C4-2B (cell line): ENCODE measurements at regions not wholly inside any gene's neighbourhood (a gene's known extent, or its start where the extent isn't known, plus 50 kb on each side); places are given as distances from the start of the nearest gene placed in this dataset.

ENCODE experiments used
- H3K27ac ChIP-seq: fragments of 450-650 bp; 2 replicates; pipeline ENCODE4 v1.5.1; 2017
- ZFX ChIP-seq: fragments of 450-650 bp; IDR thresholded peaks from 2 replicates; pipeline ENCODE4 v1.6.1; 2017
- TF ChIP-seq, protein P1 (sequence below): fragments of 450-650 bp; conservative IDR thresholded peaks from 2 replicates; pipeline ENCODE4 v1.5.1; 2017; ENCODE audit warnings: mild to moderate bottlenecking

DNA sequence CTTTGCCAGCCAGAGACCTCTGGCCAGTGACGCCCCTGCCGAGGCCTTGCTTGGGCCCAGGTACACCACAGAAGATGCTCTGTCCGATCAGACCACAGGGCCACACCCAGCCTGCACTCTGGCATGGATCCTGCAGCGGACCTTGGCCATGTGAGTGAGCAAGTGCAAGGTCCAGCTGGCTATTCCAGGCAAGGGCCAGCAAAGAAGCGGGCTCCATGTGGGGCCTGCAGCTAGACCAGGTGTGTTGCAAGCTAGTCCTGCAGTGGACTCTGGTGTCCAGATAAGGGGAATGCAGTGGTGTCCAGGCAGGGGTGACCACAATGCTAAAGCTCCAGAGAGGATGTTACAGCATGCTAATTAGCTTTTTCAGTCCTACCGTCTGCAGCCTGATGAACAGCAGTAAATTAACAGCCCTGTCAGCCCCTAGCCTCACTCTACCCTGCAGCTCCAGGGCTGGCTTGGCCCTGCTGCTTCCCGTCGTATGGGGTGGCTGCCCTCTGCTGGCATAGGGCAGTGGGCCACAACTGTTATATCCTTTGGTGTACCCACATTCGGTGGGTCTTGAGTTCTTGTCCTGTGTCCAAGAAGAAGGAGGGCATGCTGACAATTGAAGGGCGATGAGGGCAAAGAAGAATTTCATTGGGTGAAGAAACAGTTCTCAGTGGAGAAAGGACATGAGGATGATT is 284.5 kb upstream of the POU5F2 start:
- no peak for TF ChIP-seq ZFX
- TF ChIP-seq, protein P1, sequence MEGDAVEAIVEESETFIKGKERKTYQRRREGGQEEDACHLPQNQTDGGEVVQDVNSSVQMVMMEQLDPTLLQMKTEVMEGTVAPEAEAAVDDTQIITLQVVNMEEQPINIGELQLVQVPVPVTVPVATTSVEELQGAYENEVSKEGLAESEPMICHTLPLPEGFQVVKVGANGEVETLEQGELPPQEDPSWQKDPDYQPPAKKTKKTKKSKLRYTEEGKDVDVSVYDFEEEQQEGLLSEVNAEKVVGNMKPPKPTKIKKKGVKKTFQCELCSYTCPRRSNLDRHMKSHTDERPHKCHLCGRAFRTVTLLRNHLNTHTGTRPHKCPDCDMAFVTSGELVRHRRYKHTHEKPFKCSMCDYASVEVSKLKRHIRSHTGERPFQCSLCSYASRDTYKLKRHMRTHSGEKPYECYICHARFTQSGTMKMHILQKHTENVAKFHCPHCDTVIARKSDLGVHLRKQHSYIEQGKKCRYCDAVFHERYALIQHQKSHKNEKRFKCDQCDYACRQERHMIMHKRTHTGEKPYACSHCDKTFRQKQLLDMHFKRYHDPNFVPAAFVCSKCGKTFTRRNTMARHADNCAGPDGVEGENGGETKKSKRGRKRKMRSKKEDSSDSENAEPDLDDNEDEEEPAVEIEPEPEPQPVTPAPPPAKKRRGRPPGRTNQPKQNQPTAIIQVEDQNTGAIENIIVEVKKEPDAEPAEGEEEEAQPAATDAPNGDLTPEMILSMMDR: peak; percentile 29
- no peak overlapping the region for H3K27ac ChIP-seq

DNA sequence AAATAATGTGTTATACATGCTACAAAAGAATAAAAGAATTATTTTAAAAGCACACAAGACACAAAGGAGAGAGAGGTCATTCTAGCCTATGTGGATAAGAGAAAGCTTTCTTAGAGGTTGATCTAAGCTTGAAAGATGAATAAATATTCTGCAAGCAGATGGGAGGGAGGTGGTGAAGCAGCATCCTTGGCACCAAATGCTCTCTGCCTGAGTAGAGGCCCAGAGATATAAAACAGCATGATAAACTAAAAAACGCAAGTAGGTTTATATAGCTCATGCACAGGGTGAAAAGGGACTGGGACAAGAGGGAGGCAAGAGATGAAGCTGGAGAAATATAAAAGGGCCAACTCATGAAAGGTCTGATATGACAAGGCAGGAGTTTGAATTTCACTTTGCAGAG is 283.2 kb upstream of the POU5F2 start:
- no peak overlapping the region for H3K27ac ChIP-seq
- TF ChIP-seq ZFX: no peak
- TF ChIP-seq, protein P1: no peak

DNA sequence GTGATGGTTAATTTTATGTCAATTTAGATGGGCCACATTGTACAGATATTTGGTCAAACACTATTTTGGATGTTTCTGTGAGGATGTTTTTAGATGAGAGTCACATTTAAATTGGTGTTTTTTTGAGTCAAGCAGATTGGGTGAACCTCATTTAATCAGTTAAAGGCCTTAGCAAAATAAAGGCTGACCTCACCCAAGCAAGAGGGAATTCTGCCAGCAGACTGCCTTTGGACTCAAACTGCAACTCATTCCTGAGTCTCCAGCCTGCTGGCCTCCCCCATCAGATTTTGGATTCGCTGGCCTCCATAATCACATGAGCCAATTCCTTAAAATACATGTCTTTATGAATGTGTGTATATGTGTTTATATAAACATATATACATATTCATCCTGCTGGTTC is 282.7 kb upstream of the POU5F2 start:
- no peak overlapping the region for H3K27ac ChIP-seq
- no peak for TF ChIP-seq ZFX
- TF ChIP-seq, protein P1: no peak

DNA sequence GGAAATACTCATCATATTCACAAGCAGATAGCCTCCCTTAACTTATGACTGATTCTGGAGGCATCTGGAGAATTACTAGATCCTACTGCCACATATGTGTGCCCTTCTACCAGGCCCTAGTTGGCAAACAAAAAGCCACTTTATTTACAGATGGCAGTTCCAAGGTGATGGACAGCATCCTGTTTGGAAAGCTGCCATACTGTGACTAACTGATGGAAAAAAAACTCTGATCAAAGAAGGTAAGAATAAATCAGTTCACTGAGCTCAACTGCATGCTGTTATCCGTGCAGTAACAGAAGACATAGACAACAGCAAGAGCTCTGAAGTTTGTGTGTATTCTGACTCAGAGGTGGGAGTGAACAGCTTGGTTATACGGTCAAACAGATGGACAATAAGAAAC is 279.8 kb upstream of the POU5F2 start:
- TF ChIP-seq, protein P1: no peak
- TF ChIP-seq ZFX: no peak
- peak overlapping the region; percentile 47 for H3K27ac ChIP-seq

DNA sequence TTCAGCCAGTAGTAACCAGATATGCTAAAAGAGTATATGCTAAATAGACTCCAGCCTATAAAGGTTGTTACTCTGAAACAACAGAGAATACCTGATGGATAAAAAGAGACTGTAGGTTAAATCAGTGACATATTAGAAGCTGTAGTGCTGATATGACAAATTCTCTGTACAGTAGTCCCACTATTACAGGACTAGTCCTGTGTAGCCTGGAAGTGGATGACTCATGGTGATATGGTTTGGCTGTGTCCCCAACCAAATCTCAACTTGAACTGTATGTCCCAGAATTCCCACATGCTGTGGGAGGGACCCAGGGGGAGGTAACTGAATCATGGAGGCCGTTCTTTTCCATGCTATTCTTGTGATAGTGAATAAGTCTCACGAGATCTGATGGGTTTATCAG is 276.2 kb upstream of the POU5F2 start:
- TF ChIP-seq, protein P1: no peak
- no peak for TF ChIP-seq ZFX
- H3K27ac ChIP-seq: no peak overlapping the region

DNA sequence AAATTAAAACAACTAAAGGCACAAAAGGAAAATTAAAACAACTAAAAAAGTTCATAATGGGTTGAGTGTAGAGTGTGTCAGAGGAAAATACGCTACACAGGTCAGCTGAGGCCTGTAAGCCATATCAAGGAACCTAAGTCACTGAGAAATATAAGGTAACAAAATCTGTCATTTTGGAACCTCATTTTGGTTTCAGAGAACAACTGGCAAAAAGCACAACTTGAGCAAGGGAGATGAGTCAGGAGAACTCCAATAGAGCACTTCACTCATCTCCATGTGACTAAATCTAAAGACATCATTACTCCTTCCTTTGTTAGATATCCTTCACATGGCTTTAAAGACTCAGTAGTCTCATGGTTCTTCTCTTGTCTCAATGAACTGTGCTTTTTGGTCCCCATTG is 269.4 kb upstream of the POU5F2 start:
- H3K27ac ChIP-seq: no peak overlapping the region

DNA sequence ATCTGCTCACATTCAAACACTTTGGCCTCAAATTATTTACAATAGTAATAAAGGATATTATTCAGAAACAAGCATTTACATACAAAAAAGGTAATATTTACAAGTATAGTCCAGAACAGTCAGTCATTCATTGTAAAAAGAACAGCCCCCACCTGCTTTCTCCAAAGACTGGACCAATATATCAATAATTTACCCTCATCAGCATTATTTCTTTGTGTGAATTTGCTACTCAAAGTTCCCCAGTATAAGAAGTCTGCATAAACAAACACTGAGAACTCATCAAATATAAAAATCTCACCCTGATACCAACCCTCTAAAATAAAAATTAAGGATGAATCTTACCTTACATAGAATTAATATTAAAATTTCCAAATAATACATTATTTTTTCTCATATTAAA is 267.8 kb upstream of the POU5F2 start:
- H3K27ac ChIP-seq: no peak overlapping the region
- TF ChIP-seq, protein P1: no peak
- no peak for TF ChIP-seq ZFX

More for the DNA sequence above, 269.4 kb upstream of the POU5F2 start:
- TF ChIP-seq, protein P1: no peak
- TF ChIP-seq ZFX: no peak
